HG03139 (cell line): ENCODE measurements at regions not wholly inside any gene's neighbourhood (a gene's known extent, or its start where the extent isn't known, plus 50 kb on each side); places are given as distances from the start of the nearest gene placed in this dataset.

Experiments used
- ATAC-seq: cut with Tn5 transposase; IDR thresholded peaks from one replicate; pipeline ENCODE4 v1.9.1; 2021; ENCODE audit not compliant: unreplicated experiment

DNA sequence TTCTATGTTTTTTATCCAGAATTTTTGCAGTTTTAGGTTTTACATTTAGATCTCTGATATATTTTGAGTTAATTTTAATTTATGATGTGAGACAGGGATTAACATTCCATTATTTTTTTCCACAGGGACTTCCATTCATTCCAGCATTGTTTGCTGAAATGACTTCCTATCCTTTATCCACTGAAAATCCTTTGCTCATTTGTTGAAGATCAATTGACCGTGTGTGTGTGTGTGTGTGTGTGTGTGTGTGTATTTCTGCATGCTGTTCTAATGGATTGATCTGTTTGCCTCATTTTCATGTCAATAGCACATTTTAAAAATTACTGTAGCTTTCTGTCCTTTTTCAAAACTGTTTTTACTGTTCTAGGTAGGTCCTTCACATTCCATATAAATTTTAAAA lies 480.3 kb downstream of the DSC3 start:
- ATAC-seq: no peak

GRCh38 chr18:30556112-30556511 lies 486.4 kb downstream of the DSC3 start:
- ATAC-seq: no peak

DNA sequence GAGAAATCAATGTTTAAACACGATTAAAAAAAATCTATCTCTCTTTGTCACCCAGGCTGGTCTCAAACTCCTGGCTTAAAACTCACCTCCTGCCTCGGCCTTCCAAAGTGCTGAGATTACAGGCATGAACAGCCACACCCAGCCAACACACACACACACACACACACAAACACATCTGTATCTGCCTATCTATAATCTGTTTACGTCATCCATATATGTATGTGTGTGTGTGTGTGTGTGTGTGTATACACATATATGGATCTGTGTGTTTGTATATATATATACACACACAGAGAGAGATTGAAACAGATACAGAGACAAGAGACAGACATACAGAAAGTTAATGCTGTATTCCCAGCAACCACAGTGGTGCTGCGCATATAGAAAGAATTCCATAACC lies 497.1 kb downstream of the DSC3 start:
- no peak for ATAC-seq

- ATAC-seq: no peak
These were observed 498.4 kb downstream of the DSC3 start for GRCh38 chr18:30544141-30544540.

DNA sequence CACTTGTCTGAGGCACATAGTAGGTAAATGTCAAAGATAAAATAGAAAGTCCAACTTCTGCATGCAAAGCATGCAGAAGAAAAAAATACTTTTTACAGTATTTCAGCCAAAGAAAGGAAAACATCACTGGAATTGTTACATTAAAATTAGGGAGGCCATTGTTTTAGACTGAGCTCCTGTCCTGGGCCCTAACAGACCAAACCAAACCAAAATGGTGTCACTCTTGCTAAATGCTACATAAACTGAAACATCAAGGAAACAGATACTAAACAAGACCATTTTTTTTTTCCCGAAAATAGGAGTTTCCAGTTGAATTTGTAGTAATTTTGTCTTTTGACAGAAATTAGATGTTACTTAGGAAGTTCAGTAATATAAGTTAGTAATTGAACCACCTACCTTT lies 508.8 kb downstream of the DSC3 start:
- ATAC-seq: no peak

GRCh38 chr18:30527917-30528316 lies 514.6 kb downstream of the DSC3 start:
- ATAC-seq: no peak

DNA sequence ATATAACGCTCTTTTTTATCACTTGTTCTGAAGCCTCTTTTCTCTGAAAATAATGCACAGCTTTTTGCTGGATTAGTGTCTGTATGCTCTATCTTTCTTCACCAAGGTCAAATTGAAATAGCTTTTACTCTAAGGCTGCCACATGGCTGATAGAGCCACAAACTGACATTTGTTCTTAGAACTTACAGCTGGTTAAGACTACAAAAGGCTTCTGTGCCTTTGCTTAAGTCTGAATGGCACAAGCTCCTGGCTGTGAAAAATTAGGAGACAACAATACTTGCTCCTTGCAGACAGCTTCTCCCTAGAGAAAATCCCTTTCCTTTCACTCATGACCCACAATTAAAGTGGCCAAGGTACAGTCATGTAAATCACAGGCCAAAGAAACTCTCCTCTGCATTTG lies 515.3 kb downstream of the DSC3 start:
- no peak for ATAC-seq

DNA sequence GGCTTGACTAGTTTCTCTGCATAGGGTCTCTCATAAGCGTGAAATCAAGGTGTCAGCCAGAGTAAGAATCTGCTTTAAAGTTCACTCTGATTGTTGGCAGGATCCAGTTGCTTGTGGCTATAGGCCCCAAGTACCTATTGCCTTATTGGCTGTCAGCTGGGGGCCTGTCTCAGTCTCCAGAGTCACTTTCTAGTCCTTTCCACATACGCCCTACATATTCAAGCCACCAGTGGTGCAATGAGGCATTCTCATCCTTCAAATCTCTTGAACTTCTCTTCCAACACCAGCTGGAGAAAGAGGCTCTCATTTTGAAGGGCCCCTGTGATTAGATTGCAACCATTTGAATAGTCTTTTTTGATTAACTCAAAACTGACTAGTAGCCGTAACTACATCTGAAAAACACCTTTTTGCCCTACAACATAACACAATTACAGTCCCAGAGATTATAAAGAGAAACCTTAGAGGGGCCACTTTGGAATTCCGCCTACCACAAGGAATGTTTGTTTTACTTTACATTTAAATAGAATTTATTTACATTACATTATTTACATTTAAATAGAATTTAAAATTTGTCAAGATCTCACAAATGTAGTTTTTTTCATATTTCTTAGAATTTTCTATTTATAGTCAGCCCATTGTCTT lies 520.1 kb downstream of the DSC3 start:
- no peak for ATAC-seq

DNA sequence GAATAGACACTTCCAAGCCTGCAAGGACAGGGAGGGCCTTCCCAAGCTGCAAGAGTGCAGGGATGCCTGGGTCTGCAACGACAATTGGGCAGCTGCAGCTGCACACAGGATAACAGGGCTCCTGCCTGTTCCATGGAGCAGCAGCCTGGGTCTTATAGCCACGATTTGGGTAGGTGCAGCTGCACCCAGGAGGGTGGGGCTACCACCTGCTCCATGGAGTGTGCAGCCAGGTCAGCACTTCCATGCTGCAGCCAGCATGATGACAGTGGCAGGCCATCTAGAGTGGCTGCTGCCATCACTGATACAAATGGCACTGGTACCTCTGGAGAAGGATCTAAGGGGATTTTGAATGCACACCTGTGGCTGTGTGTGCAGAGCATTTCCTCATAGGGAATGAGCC lies 528.5 kb downstream of the DSC3 start:
- ATAC-seq: no peak

DNA sequence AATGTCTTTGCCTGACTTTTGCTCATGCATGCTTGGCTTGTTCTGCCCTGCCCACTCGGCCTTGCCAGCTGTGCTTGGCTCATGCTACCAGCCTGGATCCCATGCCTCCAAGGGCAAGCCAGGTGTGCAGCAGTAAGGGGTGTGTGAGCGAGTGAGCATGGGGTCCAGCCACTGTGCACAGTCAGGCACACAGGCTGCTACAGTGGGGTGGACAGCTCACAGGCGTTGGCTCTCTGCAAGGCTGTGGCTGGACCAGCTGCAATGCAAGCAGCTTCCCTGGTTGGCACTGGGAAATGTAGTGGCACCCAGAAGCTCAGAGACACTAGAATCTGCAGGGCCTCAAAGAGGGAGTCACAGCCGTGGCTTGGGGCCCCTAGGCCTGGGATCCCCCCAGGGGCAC lies 529.7 kb downstream of the DSC3 start:
- ATAC-seq: no peak

- no peak for ATAC-seq
These were observed 531.7 kb downstream of the DSC3 start for GRCh38 chr18:30510882-30511281.

- no peak for ATAC-seq
These were observed 540.9 kb downstream of the DSC3 start for GRCh38 chr18:30501594-30501993.

DNA sequence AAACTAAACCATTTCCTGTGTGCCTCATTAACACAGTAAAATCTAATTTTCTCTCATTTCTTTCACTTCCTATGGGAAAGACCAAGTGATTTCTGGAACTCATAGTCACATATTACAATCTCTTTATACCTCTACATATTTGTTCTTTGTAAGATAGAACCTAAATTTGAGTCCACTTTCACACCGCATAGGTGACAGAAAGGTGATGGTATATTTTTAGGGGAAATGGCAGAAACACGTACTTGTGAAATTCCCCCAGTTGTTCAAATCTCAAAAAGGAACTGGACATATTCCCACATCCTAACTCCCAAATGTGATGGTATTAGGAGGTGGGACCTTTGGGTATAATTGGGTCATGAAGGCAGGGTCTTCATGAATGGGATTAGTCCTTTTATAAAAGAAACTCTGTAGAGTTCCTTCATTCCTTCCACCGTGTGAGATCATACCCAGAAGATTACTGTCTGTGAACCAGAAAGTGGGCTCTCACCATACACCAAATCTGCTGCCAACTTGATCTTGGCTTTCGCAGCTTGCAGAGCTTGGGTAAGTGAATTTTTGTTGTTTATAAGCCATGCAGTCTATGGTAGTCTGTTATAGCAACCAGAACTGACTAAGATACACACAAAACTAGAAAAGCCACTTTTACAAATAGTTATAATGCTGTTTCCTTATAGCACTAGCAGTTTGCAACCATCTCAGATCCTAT lies 542.1 kb downstream of the DSC3 start:
- no peak for ATAC-seq

DNA sequence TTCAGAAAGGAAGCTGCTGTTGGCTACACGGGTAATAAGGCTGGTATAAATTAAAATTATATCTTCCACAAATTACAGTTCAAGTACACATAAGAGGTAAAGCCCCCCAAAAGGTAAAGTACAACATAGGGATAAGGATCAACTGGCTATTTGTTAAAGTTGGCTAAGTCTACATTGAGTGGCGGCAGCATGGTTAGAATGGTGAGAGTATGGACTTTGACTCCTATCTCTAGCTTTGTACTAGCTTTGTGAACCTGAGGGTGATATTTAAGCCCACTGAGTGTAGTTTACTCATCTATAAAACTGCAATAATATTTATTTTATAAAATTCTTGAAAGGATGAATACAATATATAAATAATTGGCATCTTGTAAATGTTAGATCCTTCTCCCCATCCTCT lies 542.8 kb downstream of the DSC3 start:
- no peak for ATAC-seq

DNA sequence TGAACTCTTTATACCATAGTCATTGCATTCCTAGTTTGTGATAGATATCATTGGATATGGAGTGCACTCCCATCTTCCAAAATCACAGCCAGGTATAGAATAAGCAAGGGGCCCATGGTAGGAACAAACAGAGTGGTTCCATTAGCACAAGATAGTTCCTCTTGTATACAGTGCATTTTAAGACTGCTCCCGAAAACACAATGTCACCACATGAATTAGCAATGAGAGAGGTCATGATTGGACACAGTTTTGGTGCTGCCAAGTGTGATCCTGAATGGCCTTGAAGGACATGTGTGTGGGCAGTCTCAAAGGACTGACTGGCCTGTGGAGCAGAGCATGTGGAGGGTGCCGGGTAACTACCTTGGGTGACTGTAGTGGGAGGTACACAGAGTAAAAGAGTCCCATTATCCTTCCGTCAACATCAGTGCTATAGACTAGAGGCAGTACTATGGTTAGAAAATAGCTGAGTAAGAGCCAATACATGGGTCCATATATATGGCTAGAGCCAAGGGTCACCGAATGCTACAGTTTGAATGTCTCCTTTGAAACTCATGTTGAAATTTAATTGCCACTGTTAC lies 549.9 kb downstream of the DSC3 start:
- no peak for ATAC-seq

- no peak for ATAC-seq
These were observed 550.6 kb downstream of the DSC3 start for GRCh38 chr18:30491815-30492551.

GRCh38 chr18:30489890-30490643 lies 552.5 kb downstream of the DSC3 start:
- ATAC-seq: no peak

- ATAC-seq: no peak
These were observed 554.6 kb downstream of the DSC3 start for GRCh38 chr18:30487962-30488361.

DNA sequence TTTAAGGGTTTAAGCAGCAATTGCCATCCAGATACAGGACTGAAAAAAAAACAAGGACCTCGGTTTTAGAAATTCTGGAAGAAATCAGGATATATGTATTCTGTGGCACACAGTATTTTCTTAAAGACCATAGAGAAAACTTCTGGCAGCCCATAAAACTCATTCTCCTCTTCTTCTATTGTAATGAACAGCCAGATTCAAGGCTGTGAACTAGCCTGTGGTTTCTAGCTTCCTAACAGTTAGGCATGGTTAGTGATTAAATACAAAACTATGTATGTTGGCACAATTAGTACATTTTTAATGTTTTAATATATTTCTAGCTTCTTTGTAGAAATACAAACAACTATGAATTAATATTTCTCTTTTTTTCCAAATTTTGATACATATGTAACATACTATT lies 555.7 kb downstream of the DSC3 start:
- ATAC-seq: no peak

- no peak for ATAC-seq
These were observed 557.5 kb downstream of the DSC3 start for GRCh38 chr18:30485078-30485477.

DNA sequence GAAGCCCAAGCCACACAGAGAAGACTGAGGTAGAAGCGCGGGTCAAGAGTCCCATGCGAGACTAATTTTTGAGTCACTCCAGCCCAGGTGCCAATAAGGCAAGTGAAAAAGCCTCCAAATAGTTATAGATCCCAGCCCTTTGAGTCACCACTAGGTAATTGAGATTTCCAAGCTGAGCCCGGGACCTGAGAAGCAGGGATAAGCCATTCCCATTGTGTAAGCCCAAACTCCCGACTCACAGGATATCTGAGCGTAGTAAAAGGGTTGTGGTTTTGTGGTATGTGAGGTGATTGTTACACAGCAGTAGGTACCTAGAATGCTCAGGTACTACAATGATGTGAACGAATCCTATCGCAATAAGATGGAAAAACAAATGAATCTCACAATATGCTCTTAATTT lies 560.7 kb downstream of the DSC3 start:
- no peak for ATAC-seq
